GM18951 (cell line): ENCODE measurements at regions not wholly inside any gene's neighbourhood (a gene's known extent, or its start where the extent isn't known, plus 50 kb on each side); places are given as distances from the start of the nearest gene placed in this dataset.

Experiments
- POLR2A ChIP-seq: IDR thresholded peaks from 4 replicates; pipeline ENCODE4 v1.6.1; 2011; ENCODE audit warnings: mild to moderate bottlenecking; ENCODE audit not compliant: insufficient read length, insufficient read depth; ENCODE audit errors: extremely low read depth
- in situ Hi-C: fragments of 300-500 bp; cut with MboI; formaldehyde crosslinking; loops from one replicate; pipeline ENCODE4 v1.12.0; 2022; ENCODE audit warnings: low sequenced_read_pairs, mixed read lengths, inconsistent platforms; ENCODE audit not compliant: unreplicated experiment

DNA sequence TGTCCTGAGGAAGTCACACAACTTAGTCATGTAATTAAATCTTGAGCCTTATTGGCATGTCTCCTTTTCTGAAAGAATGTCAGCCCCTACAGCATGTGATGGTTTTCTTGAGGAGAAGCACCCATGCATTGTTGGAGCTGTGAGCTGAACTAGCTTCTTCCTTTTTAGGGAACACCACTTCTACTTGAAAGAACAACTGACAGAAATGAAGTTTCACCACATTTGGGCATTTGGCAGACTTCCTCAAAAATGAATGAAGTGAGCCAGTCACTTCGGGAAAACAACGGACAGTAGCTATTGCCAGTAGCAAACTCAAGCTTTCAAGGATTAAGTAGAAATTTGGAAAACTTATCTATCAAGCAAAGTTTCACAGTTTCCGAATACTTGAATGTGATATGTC lies 1351.3 kb downstream of the EFNB2 start:
- no peak for TF ChIP-seq POLR2A
- in situ Hi-C loops, result no loop called here

DNA sequence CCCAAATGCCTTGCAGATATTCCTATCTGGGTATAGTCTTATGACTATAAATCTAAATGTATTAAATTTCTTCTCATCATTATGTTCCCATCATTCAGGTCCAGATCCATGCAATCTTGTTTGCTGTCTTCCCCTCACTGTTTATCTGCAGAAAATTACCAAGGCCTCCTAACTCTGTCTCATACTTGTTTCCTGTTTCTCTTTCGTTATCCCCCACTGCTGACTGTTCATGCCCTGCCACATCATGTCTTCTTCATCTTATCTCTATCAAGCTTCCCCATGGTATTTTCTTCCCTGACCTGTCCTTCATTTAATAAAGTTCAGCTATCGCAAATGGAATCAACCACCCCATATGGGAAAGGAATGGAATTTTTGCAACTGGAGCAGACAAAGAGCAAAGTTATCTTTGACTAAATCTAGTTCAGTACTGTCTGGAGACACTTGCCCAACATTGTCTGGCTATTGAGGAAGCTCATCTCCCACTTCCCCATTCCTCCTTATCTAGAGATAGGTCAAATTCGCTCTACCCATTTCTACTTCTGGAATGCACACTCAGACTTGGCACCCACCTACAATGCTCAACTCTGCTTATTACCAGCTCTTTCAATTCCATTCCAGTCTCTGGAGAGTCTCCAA lies 1358.1 kb downstream of the EFNB2 start:
- in situ Hi-C loops, result no loop called here
- no peak for TF ChIP-seq POLR2A

DNA sequence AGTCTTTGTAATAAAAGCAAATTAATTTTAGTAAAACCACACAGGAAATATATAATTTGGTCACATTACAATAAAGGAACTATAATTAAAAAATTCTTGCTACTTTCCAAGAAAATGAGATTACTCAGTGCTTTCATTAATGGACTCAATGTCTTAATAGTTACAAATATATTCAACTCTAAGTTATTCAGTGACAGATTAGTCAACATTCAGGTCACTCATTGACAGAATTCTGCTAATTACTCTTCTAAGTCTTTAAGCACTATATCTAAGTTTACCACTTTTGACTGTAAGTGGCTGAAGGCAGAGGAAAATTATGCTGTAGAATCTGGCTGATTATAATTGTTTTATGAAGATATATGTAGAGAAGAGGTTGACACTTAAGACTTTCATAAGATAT lies 1365.0 kb downstream of the EFNB2 start:
- TF ChIP-seq POLR2A, result no peak

DNA sequence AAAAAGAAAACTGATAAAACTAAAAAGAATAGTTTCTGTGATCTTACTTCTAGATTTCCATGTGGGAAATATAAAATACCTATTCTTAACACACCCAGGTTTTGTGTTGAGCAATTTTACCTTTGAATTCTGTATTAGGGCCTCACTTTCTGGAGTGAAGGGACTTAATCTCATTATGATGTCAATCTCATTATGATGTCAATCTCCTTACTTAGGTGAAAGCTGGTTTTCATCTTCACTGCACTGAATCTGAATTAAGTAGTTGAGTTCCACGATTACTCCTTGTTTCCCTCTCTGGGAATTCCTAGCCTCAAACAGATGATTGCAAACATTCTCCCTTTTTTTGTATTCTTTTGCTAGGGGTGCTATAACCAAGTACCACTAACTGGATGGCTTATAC lies 1367.2 kb downstream of the EFNB2 start:
- in situ Hi-C loops, result no loop called here
- no peak for TF ChIP-seq POLR2A

More for the DNA sequence above, 1365.0 kb downstream of the EFNB2 start:
- in situ Hi-C loops, result no loop called here

DNA sequence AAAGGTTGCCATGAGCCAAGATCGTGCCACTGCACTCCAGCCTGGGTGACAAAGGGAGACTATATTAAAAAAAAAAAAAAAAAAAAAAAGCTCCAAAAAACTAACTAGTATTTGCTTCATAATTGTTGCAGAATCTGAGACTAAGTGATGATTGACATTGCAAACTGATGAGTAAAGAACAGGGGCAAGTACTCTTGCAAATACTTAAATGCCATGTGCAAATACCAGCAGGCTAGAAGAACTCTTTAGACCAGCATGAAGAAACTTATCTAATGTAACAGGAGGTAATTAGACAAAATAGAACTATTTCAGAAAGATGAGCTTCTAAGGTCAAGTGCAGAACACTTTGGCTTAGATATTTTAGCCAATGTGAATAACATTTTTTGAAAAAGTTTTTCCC lies 1368.1 kb downstream of the EFNB2 start:
- no peak for TF ChIP-seq POLR2A
- in situ Hi-C loops, result no loop called here

DNA sequence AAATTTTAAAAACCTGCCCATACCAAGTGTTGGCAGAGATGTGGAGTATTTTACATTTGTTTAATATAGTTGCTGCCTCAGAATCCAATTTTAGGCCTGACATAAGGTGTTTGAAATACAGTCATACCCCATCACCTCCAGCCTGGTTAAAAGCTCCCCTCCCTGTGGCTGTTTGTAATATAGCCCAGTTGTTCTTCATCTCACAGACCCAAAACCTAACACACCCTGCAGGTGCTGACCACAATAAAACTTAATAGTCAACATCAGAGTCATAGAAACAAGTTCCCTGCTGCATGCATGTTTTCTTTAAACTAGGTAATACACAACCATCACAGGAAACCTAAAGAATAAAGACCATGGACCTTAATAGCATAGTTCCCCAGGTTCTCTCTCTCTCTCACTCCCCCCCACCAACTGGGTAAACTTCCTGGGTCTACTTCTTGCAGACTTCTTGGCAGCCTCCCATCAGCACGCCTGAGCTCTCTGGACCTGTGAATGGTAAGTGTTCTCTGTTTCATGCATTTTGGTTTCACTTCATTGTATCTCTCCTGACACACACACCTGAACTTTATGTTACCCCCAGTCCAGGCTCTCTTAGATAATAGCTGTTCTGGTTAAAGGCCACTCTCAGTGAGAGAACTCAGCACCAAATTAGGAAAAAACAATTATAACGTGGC lies 1369.9 kb downstream of the EFNB2 start:
- in situ Hi-C loops, result no loop called here
- TF ChIP-seq POLR2A, result no peak

DNA sequence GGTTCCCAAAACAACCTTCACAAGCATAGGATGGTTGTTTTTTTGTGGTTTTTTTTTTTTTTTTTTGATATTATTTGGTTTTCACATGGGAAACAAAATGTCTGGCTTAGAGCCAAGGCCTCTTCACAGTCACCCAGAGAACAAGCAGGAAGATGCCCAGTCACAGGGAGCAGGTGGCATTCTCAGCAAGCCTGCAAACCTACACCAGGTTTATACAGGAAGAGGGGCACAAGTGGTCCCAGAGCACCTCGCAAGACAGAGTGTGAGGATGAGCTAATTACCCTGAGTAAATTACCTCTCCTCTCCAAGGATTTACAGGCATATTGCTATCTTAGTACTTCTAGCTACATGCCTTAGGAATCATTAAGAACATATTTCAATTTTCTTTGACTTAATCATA lies 1375.6 kb downstream of the EFNB2 start:
- no peak for TF ChIP-seq POLR2A
- in situ Hi-C loops, result no loop called here

DNA sequence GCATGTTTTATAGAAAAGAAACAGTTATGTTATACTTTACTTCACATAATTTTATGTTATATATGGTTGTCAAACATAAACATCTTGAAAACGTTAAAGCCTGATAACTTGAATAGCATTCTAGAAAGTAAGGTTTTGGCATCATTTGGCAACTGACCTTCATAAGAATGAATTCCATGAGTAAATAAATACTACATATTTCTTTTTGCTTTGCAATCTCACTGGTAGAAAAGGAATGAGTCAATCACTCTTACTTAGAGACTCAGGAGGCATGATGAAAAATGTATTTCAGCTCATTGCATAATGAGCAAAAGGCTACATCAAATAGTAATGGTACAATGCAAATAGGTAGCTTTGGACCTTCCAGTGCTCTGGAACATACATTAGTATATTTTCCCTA lies 1381.9 kb downstream of the EFNB2 start:
- TF ChIP-seq POLR2A, result no peak
- in situ Hi-C loops, result no loop called here

DNA sequence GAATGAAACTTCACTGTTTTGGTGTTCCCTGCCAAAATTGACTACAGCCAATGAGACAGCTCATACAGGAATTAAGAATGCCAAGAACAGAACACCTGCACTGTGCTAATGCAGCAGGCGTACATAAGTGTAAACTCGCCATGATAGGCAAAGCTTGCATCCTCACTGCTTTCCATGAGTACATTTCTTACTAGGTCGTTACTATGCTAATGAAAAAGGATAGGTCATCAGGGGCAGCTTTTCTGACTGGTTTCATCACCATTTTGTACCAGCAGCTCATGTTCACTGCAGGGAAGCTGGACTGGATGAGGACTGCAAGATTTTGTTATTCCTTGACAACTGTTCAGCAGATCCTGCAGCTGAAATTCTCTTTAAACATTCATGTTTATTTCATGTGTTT lies 1383.8 kb downstream of the EFNB2 start:
- in situ Hi-C loops, result no loop called here
- no peak for TF ChIP-seq POLR2A

DNA sequence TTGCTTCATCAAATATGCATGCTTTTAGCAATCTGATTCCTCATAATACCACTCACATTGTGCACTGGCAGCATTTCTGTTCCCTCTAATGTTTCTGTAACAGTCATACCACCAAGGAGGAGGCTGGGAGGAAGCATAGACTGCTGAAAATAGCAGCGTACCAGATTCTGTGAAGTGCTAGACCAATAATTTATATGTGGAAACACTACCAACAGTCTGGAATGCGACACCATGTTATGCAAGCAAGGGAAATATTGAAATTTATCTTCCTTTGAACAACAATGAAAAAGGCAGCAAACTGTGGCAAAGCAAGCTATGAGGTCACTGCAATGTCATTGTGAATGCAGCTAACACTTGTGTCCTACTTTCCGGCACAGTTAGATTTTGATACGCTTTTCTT lies 1388.0 kb downstream of the EFNB2 start:
- in situ Hi-C loops, result no loop called here
- no peak for TF ChIP-seq POLR2A

DNA sequence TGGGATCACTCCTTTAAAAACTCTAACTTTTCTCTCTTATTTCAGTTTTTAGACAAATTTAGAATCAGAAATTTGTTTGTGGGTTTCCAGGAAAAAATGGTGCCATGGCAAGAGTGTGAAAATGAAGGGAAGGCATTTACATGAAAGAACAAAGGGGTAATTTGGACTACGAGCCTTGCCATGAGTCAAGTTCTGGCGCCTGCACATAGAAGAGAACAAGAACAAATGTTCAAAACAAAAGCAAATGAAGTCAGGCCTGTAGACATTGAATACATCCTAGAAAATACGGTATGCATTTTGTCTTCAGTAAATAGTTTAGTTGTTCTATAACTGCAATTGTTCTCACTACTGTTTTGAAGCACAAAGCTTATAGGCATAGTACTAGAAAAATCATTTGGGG lies 1390.5 kb downstream of the EFNB2 start:
- in situ Hi-C loops, result no loop called here
- TF ChIP-seq POLR2A, result no peak

DNA sequence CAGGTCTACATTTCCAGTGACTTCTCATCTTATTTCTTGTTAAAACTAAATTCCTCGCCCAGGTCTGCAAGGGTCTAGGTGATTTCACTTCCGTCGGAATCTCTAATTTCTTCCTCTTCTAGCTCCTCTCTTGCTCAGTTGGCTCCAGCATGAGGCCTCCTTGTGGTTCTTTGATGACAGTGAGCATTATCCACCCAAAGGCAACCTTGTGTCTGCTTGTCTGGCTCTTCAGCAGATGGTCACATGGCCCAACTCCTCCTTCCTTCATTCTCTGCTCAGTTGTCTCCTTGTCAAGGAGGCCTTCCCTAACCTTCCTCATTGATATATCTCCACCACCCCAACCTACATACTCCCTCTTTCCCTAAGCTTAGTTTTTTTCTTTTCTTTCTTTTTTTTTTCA lies 1391.4 kb downstream of the EFNB2 start:
- TF ChIP-seq POLR2A, result no peak
- in situ Hi-C loops, result no loop called here

DNA sequence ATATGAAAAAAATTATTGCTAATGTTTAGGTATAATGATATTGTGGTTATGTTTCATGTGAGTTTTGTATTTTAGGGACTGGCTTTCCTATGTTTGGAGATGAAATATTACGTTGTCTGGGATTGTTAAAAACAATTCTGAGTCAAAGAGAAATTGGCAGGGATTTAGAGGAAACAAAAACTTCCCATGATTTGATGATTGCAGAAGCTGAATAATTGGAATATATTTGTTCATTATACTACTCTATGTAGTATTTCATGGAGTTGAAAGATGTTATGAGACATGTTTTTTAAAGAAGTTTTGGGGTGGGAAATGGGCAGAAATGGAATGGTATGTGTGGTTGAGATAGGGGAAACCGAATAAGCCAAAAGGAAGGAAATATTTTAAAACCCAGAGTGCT lies 1392.9 kb downstream of the EFNB2 start:
- TF ChIP-seq POLR2A, result no peak
- in situ Hi-C loops, result no loop called here
